Spleen (tissue), 7 donors: ENCODE measurements at regions not wholly inside any gene's neighbourhood (a gene's known extent, or its start where the extent isn't known, plus 50 kb on each side); places are given as distances from the start of the nearest gene placed in this dataset.

Experiments used
- POLR2A ChIP-seq, 3 donors: fragments of 450-650 bp; IDR thresholded peaks; one replicate each; pipeline ENCODE4 v1.5.1; 2017; ENCODE audit warnings: antibody characterized with exemption in 3 of 3, mild to moderate bottlenecking in 1 of 3
- POLR2AphosphoS5 ChIP-seq, 3 donors: sonication (generic); formaldehyde crosslinking; IDR thresholded peaks; one replicate each; pipeline ENCODE4 v1.5.1; 2017; ENCODE audit warnings: antibody characterized with exemption in 3 of 3
- TF ChIP-seq, protein P1 (sequence below), 11 experiments: fragments of 200-600 bp in 7 of 11; fragments of 450-650 bp in 4 of 11; sonication (generic) in 4 of 11; IDR thresholded peaks in 8 of 11; conservative IDR thresholded peaks in 3 of 11; 1 replicate in 7 of 11; 2 replicates in 4 of 11; pipeline versions ENCODE4 v1.4.0 to v1.8.0; 2016 to 2021; ENCODE audit warnings: antibody characterized with exemption in 11 of 11, inconsistent platforms in 4 of 11, mild to moderate bottlenecking in 1 of 11
- donor health status: DM: no; HTN: no; CAD: no; lungs with moderate emphysema.
- donor health status: DM: no; HTN: no; CAD: no.
- donor health status: DM: no; HTN: no; CAD: no.

GRCh38 chr2:120530781-120531180, 184.8 kb downstream of the INHBB start:
- TF ChIP-seq, protein P1, sequence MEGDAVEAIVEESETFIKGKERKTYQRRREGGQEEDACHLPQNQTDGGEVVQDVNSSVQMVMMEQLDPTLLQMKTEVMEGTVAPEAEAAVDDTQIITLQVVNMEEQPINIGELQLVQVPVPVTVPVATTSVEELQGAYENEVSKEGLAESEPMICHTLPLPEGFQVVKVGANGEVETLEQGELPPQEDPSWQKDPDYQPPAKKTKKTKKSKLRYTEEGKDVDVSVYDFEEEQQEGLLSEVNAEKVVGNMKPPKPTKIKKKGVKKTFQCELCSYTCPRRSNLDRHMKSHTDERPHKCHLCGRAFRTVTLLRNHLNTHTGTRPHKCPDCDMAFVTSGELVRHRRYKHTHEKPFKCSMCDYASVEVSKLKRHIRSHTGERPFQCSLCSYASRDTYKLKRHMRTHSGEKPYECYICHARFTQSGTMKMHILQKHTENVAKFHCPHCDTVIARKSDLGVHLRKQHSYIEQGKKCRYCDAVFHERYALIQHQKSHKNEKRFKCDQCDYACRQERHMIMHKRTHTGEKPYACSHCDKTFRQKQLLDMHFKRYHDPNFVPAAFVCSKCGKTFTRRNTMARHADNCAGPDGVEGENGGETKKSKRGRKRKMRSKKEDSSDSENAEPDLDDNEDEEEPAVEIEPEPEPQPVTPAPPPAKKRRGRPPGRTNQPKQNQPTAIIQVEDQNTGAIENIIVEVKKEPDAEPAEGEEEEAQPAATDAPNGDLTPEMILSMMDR (IDR thresholded peaks at IDR 0.05 in 8 of 11, conservative IDR thresholded peaks at IDR 0.05 in 3 of 11): no peak
- TF ChIP-seq POLR2A (IDR thresholded peaks at IDR 0.05) (no peak), POLR2AphosphoS5 (IDR thresholded peaks at IDR 0.05) (no peak)
